CD4-positive, alpha-beta T cell treated with Interferon alpha-2 for 1 hour (primary cell): ENCODE measurements at regions not wholly inside any gene's neighbourhood (a gene's known extent, or its start where the extent isn't known, plus 50 kb on each side); places are given as distances from the start of the nearest gene placed in this dataset.
"Not testable (repeated sequence)": the region's sequence is repeated elsewhere in the genome, so short reads cannot be mapped to it uniquely, and the experiment has no call there.

Experiments used
- DNase-seq, 2 donors: peaks; one replicate each; pipeline ENCODE4 v3.0.0-alpha.2; 2020 to 2022

- DNase-seq: no peak
These were observed 195.4 kb upstream of the MAMLD1 start for GRCh38 chrX:150167482-150168324.

GRCh38 chrX:150182161-150182560, 181.0 kb upstream of the MAMLD1 start:
- no peak for DNase-seq

GRCh38 chrX:150184491-150184890, 178.6 kb upstream of the MAMLD1 start:
- no peak for DNase-seq

- DNase-seq: no peak
These were observed 177.4 kb upstream of the MAMLD1 start for GRCh38 chrX:150185766-150186165.

GRCh38 chrX:150192816-150193215, 170.3 kb upstream of the MAMLD1 start:
- no peak for DNase-seq

- DNase-seq: no peak
These were observed 166.8 kb upstream of the MAMLD1 start for GRCh38 chrX:150196285-150196684.

GRCh38 chrX:150197388-150197787, 165.7 kb upstream of the MAMLD1 start:
- no peak for DNase-seq

GRCh38 chrX:150198776-150199175, 164.3 kb upstream of the MAMLD1 start:
- no peak for DNase-seq

GRCh38 chrX:150199181-150199580, 163.9 kb upstream of the MAMLD1 start:
- DNase-seq: no peak

- DNase-seq: no peak
These were observed 163.3 kb upstream of the MAMLD1 start for GRCh38 chrX:150199803-150200202.

- DNase-seq: no peak
These were observed 162.8 kb upstream of the MAMLD1 start for GRCh38 chrX:150200361-150200760.

GRCh38 chrX:150200820-150201287, 162.3 kb upstream of the MAMLD1 start:
- DNase-seq: peak; percentile 1 to 61

- no peak for DNase-seq
These were observed 161.7 kb upstream of the MAMLD1 start for GRCh38 chrX:150201391-150201790.

GRCh38 chrX:150201841-150202240, 161.3 kb upstream of the MAMLD1 start:
- no peak for DNase-seq

GRCh38 chrX:150202641-150203247, 160.4 kb upstream of the MAMLD1 start:
- DNase-seq: peak in 1 of 2 donors; percentile 5

- no peak for DNase-seq
These were observed 159.9 kb upstream of the MAMLD1 start for GRCh38 chrX:150203248-150203645.

- no peak for DNase-seq
These were observed 158.1 kb upstream of the MAMLD1 start for GRCh38 chrX:150205011-150205410.

- no peak for DNase-seq
These were observed 155.4 kb upstream of the MAMLD1 start for GRCh38 chrX:150207733-150208132.

GRCh38 chrX:150211988-150212387, 151.1 kb upstream of the MAMLD1 start:
- no peak for DNase-seq

GRCh38 chrX:150212672-150213480, 150.2 kb upstream of the MAMLD1 start:
- DNase-seq: no peak

- DNase-seq: no peak
These were observed 149.6 kb upstream of the MAMLD1 start for GRCh38 chrX:150213481-150214030.

GRCh38 chrX:150216000-150216399, 147.1 kb upstream of the MAMLD1 start:
- DNase-seq: not testable (repeated sequence)

GRCh38 chrX:150216716-150217115, 146.4 kb upstream of the MAMLD1 start:
- no peak for DNase-seq
